HepG2 (cell line): ENCODE measurements at regions not wholly inside any gene's neighbourhood (a gene's known extent, or its start where the extent isn't known, plus 50 kb on each side); places are given as distances from the start of the nearest gene placed in this dataset.

Source experiments
- ATAC-seq: fragments of 200-7000 bp; cut with Tn5 transposase; 3 replicates; pipeline ENCODE4 v1.9.1; 2020; ENCODE audit warnings: mild to moderate bottlenecking, moderate library complexity
- BruUV-seq: library from RNA; stranded (reverse); fragments of 400-500 nt; replicated peaks from 2 replicates; lab custom pipeline; 2021; lab: Mats Ljungman, UMichigan
- CTCF ChIA-PET: fragments of 300-600 bp; formaldehyde crosslinking; extraction: SDS; loops from one replicate; lab custom pipeline; 2021; ENCODE audit warnings: low total read pairs, inconsistent platforms, low intra/inter-chr PET ratio; lab: Yijun Ruan, JAX
- POLR2A ChIA-PET: fragments of 350-600 bp; sonication (Branson Sonifier 250); formaldehyde crosslinking; loops from one replicate; lab custom pipeline; 2020; ENCODE audit warnings: antibody characterized with exemption, inconsistent platforms; lab: Yijun Ruan, JAX
- DNase-seq: peaks from one replicate; pipeline ENCODE4 v3.0.0-alpha.2; 2015; ENCODE audit warnings: low spot score
- FAIRE-seq: peaks from 3 replicates; lab custom pipeline; 2011; peaks lifted over from hg19 to GRCh38; lab: Jason Lieb, UNC
- H2AFZ ChIP-seq: one replicate; pipeline ENCODE4 v1.6.1; 2011; ENCODE audit warnings: low read length, inconsistent platforms
- H3K27ac ChIP-seq: fragments of 300-600 bp; 3 replicates; pipeline ENCODE4 v1.8.0; 2011; ENCODE audit warnings: mixed run types, mild to moderate bottlenecking, mixed read lengths, low read length, inconsistent platforms; ENCODE audit not compliant: insufficient read depth; ENCODE audit errors: extremely low read length
- H3K27me3 ChIP-seq, 2 experiments: fragments of 200-600 bp in 1 of 2; 2 replicates in 1 of 2; 3 replicates in 1 of 2; pipeline versions ENCODE4 v1.6.0 to v1.8.0; 2011; ENCODE audit warnings: low read length in 2 of 2, mild to moderate bottlenecking in 2 of 2, moderate library complexity in 2 of 2, inconsistent platforms in 1 of 2; ENCODE audit not compliant: insufficient read depth in 2 of 2, control insufficient read depth in 1 of 2
- H3K36me3 ChIP-seq, 2 experiments: fragments of 200-600 bp in 1 of 2; replicated peaks in 1 of 2; 2 replicates in 1 of 2; 3 replicates in 1 of 2; pipeline versions ENCODE4 v1.5.1 to v1.8.0; 2011; ENCODE audit warnings: low read length in 2 of 2, inconsistent platforms in 1 of 2; ENCODE audit not compliant: insufficient read depth in 2 of 2, control insufficient read depth in 1 of 2
- H3K4me1 ChIP-seq: 2 replicates; pipeline ENCODE4 v1.5.1; 2012; ENCODE audit warnings: low read length, inconsistent platforms; ENCODE audit not compliant: insufficient read depth
- H3K4me2 ChIP-seq: 2 replicates; pipeline ENCODE4 v1.6.0; 2011; ENCODE audit warnings: low read depth, low read length, inconsistent platforms
- H3K4me3 ChIP-seq, 3 experiments: fragments of 200-600 bp in 1 of 3; sonication (generic), shearing (Covaris generic) in 1 of 3; replicated peaks in 1 of 3; 2 replicates each; pipeline ENCODE4 v1.5.1; 2011 to 2016; ENCODE audit warnings: low read length in 3 of 3, inconsistent platforms in 2 of 3, low read depth in 2 of 3, mild to moderate bottlenecking in 2 of 3, control low read depth in 1 of 3, mixed read lengths in 1 of 3; ENCODE audit not compliant: insufficient read depth in 1 of 3
- H3K79me2 ChIP-seq: one replicate; pipeline ENCODE4 v1.6.1; 2011; ENCODE audit warnings: low read length, inconsistent platforms; ENCODE audit not compliant: insufficient read depth
- H3K9ac ChIP-seq: 2 replicates; pipeline ENCODE4 v1.6.0; 2011; ENCODE audit warnings: mild to moderate bottlenecking, low read depth, low read length, inconsistent platforms; ENCODE audit not compliant: insufficient read depth
- H3K9me3 ChIP-seq: 2 replicates; pipeline ENCODE4 v1.5.1; 2012; ENCODE audit warnings: mild to moderate bottlenecking, low read length
- H4K20me1 ChIP-seq: 2 replicates; pipeline ENCODE4 v1.6.0; 2011; ENCODE audit warnings: inconsistent platforms, mild to moderate bottlenecking, low read length, moderate library complexity; ENCODE audit not compliant: insufficient read depth
- CBX5 ChIP-seq: sonication (generic); formaldehyde crosslinking; IDR thresholded peaks from 2 replicates; pipeline ENCODE4 v1.4.0; 2020; ENCODE audit warnings: missing genetic modification reagents, borderline replicate concordance
- KMT2A ChIP-seq: sonication (generic); formaldehyde crosslinking; IDR thresholded peaks from 2 replicates; pipeline ENCODE4 v1.4.0; 2020; ENCODE audit warnings: missing genetic modification reagents
- PHF8 ChIP-seq: sonication (generic); formaldehyde crosslinking; IDR thresholded peaks from 2 replicates; pipeline ENCODE4 v1.5.0; 2020; ENCODE audit warnings: missing genetic modification reagents
- SOX6 ChIP-seq, 2 experiments: fragments of 450-650 bp in 1 of 2; sonication (generic) in 1 of 2; formaldehyde crosslinking in 1 of 2; IDR thresholded peaks; 2 replicates each; pipeline versions ENCODE4 v1.4.0 to v1.6.1; 2017 to 2020; ENCODE audit warnings: antibody characterized with exemption in 1 of 2, mild to moderate bottlenecking in 1 of 2, missing genetic modification reagents in 1 of 2
- TARDBP ChIP-seq: sonication (generic); formaldehyde crosslinking; IDR thresholded peaks from 2 replicates; pipeline ENCODE4 v1.8.0; 2022; ENCODE audit warnings: mild to moderate bottlenecking, missing genetic modification reagents
- TBP ChIP-seq: sonication (generic); formaldehyde crosslinking; IDR thresholded peaks from 2 replicates; pipeline ENCODE4 v1.5.0; 2020; ENCODE audit warnings: missing genetic modification reagents
- ZNF12 ChIP-seq: sonication (generic); formaldehyde crosslinking; IDR thresholded peaks from 2 replicates; pipeline ENCODE4 v1.5.0; 2020; ENCODE audit warnings: missing genetic modification reagents
- ZNF619 ChIP-seq: sonication (generic); formaldehyde crosslinking; IDR thresholded peaks from 2 replicates; pipeline ENCODE4 v1.4.0; 2020; ENCODE audit warnings: mild to moderate bottlenecking, missing genetic modification reagents
- WGBS: methylation state at CpG from one replicate; pipeline ENCODE4 v1.1.6; 2017; ENCODE audit warnings: low lambda C conversion rate; 5-methylcytosine and 5-hydroxymethylcytosine counted together
- in situ Hi-C: cut with HindIII; loops from 2 replicates; pipeline ENCODE4 v1.10.0; 2017; ENCODE audit warnings: low pct_unique_long_range_greater_than_20kb; ENCODE audit not compliant: extremely low pct_ligation_motif_present
- intact Hi-C: fragments of 100-400 bp; cut with micrococcal nuclease; formaldehyde crosslinking; loops from one replicate; pipeline ENCODE4 v1.10.0; 2022; ENCODE audit not compliant: unreplicated experiment

DNA sequence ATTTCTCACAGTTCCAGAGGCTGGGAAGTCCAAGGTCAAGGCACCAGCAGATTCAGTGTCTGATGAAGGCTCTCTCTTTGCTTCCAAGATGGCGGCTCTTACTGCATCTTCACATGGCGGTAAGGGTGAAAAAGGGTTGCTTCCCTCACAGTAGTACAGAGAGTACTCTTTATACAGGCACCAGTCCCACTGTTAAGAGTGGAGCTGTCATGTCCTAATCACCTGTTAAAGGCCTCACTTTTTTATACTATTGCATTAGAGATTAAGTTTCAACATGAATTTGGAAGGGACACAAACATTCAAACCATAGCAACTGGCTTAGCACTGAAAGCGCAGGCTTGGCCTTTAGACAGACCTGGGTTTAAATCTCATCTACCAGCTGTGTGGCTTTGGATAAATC lies 50.0 kb upstream of the TCL1A start:
- Histone ChIP-seq H3K4me3 (no peak overlapping the region), H2AFZ (no peak overlapping the region), H3K79me2 (no peaks in the 10 kb centered on the region), H3K27me3 (peaks cover 0 to 6% of the 10 kb centered on the region in 2 experiments; a peak in 1 of 5 replicates), H3K4me1 (no peaks in the 10 kb centered on the region), H3K27ac (no peak overlapping the region), H3K4me2 (no peak overlapping the region), H3K9ac (no peak overlapping the region), H3K36me3 (no peaks in the 10 kb centered on the region), H4K20me1 (no peaks in the 10 kb centered on the region), H3K9me3 (no peaks in the 10 kb centered on the region)
- intact Hi-C loops (no loop called here), in situ Hi-C loops (no loop called here)
- TF ChIP-seq TBP (CRISPR knock-in tag) (no peak), TARDBP (CRISPR knock-in tag) (no peak), KMT2A (CRISPR knock-in tag) (no peak), CBX5 (no peak), SOX6 (IDR thresholded peaks at IDR 0.05) (no peak), SOX6 (CRISPR knock-in tag; IDR thresholded peaks at IDR 0.05) (no peak), ZNF619 (CRISPR knock-in tag) (no peak), ZNF12 (CRISPR knock-in tag) (no peak), PHF8 (no peak)
- POLR2A ChIA-PET: no interaction called here
- FAIRE-seq (no peak), ATAC-seq (no peak), DNase-seq (no peak)
- WGBS: 30% methylated on average over 3 of the region's 3 CpGs
- no TSS peak for BruUV-seq
- CTCF ChIA-PET: no interaction called here
